NCI-H774 (cell line): ENCODE measurements at regions not wholly inside any gene's neighbourhood (a gene's known extent, or its start where the extent isn't known, plus 50 kb on each side); places are given as distances from the start of the nearest gene placed in this dataset.

Source experiments
- DNase-seq: peaks from one replicate; lab custom pipeline; 2025; lab: John Stamatoyannopoulos, UW

DNA sequence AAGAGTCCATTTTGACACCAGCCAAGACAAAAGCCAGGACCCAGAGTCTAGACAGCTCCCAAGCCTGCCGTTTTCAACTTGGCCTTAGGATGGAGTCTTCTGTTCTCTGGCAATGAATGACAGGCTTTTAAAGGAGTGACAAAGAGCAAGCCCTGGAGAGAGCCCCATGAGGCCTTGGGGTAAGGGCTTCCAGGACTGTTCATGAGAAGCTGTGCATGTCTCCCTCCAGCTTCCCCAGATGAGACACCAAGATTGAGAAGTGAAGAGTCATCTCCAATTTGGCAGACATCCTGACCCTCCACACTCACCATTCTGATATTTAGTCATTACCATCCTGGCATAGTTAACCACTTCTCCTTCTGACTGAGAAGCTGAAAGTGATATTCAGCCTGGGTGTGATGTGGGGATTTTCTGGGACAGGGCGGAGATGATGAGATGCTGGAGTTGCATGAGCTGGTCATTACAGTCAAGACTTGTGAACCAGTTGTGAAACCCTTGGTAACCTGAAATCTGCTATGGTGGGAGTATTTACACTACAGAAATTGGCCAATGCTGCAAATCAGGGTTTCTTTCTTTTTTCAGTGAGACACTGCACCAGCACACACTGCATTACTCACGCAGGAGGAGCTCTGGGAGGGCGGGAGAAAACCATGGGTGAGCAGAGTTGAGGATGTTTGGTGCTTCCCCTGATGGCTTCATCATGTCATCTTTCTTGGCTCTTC is 77.8 kb downstream of the VCPKMT start:
- DNase-seq: no peak

DNA sequence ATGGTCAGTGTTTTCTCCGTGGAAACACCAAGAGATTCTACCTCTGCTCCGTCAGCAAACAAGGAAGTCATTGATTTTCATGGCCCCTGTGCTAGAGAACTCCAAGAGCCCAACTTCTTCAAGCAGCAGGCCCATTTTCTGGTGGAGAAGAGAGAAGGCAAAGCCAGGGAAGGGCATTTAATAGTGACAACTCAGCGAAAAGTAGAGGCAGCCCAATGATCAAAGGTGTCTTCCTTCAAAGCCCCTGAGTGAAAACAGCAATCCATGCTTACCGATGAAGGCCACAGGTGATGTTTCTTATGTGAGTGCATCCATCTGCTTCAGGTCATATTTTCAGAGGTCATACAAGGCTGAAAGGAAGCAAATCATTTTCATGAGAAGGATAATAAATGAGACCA is 77.3 kb downstream of the VCPKMT start:
- DNase-seq: no peak

DNA sequence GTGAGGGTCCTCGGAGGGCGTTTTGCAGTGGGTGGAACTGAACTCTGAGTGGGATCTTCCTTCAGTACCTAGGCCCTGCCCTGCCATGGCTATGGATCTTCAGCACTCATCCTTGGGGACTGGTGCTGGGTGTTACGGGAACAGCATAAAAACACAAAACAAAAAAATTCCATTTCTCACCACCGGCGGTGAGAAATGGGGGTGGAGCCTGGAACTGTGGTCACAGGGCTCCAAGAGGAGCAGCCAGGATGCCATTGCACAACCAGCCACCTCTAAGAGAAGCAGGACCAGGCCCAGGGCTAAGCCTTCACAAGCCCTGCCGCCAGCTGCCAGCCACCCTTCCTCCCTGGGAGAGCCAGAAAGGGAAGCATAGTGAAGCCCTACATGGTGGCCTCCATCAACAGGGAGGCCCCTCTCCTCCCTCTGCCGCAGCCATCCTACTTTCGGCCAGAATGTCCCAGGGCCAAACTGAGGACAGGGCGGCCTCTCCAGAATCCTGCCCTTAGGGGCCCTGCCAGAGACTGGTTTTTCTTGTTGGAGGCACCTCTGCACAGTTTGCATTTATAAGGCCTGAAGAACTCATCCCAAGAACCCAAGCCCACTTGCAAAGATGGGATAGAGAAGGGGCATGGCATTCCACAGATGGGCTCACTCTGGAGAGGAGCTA is 76.5 kb downstream of the VCPKMT start:
- no peak for DNase-seq

DNA sequence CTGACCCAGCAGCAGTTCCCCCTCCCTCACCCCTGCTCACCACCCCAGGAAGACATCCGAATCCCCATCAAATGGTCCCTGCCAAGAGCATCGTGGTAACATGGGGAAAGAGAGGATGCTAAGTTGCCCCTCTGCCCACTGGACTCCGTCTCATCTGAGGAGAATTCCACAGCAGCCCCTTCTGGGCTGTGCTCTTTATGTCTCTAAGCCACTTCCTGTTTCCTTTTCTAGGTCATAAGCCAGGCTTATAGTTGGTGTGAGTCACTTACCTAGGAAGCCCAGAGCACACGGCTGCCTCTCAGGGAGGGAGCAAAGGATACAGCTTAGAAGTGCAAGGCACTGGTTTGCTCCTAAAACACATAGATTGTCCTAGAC is 76.0 kb downstream of the VCPKMT start:
- DNase-seq: no peak

DNA sequence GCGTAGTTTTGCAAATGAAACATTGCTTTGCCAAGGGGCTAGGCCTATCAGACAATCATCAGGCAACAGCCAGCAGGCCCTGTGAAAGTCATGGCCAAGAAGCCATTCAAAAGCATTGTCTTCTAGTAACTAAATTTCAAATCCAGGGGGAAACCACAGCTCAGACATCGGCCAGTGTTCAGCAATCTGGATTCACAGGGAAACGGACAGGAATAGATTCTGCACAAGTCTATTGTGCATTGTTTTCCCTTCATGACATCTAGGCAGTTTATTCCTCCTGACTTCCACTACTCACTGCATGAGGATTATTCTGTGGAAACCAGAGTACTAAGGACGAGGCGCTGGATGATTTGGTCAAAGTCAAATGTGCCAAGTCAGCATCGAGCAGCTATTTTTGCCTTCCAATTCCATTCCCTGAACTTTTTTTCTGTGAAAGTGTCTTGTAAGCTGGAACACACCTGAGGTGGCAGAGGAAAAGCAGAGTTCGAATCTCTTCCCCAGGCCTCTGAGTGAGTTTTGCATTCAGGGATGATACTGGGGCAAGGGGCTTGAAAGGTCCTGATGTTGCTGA is 75.4 kb downstream of the VCPKMT start:
- DNase-seq: no peak

DNA sequence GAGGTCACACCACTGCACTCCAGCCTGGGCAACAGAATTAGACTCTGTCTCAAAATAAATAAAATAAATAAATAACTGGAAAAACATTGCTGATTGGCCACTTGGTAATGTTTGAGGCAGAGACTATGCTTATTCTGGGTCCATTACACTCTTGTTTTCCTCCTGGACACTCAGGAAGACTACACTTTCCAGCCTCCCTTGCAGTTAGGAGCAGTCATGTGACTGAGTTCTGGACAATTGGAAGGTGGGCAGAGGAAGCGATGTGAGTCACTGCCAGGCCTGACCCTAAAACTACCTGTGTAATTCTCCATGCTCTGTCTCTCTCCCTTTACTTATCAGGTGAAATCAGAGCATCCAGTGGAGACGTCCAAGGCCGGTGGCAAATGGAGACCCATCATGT is 74.4 kb downstream of the VCPKMT start:
- no peak for DNase-seq

DNA sequence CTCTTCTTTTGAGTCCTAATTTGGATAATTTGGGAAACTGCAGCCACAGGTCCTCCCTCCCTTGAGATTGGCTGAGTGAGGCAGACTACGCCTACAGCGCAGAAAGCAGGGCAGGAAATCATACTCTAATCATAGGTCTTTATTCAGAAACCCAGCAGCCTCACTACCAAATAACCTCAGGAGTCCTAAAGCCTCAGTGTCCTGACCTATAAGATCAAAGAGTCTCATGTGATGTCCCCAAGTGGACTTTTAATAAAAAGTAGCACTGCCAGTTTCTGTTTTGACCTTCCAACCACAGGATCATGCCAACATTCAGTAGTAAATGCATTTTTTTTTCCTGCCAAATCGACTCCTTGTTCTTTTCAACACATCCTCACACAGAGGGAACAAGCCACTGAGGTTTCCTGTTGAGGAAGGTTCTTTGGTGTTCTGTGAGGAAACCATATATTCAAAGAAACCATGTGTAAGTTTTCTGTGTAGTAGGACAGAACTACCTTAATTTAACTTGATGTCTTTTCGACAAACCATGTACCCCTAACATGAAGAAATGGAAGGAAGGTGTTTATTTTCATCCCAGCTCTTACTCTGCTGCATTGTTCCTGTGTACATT is 72.2 kb downstream of the VCPKMT start:
- DNase-seq: no peak

DNA sequence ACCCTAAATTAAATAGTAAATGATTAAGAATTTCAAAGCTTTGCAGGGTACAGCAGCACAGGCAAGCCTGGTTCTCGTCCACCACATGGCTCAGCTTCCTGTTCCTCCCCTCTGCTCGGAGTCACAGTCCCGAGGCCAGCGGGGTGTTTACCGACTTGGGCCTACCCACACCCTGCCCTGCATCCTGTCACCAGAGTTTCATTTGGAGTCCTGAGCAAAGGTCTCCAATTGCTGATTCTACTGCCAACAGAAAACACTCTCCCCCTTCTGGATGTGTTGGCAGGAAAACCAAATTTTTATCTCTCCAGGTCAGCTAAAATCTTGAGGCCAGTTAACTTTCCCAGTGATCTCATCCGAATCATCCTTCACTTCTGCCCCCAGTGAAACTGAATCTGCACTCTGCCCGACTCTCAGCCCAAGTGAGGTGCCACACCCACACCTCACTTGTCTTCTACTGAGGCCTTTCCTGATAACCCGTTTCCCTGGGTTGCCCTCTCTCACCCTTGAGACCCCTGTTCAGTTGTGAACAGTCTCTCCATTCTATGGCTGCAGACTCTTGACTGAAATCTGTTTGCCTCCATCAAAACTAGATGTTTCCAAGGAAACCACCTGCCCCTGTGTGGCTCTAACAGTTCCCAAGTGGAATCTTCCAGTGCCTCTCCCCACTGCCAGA is 71.2 kb downstream of the VCPKMT start:
- DNase-seq: no peak

DNA sequence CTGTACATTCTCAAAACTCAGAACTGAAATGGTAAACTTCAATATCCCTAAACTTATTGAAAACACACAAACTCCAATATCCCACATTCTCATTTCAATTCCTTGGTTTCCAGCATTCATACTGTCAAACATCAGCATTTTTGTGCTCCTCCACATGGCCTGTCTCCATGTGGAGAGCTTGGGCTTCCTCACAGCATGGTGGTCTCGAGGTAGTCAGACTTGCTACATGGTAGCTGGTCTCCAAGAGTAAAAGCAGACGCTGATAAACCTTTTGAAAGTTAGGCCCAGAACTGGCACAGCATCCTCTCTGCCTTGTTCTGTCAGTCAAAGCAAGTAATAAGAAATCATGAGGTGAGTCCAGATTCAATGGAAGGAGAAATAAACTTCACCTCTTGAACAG is 70.5 kb downstream of the VCPKMT start:
- no peak for DNase-seq

DNA sequence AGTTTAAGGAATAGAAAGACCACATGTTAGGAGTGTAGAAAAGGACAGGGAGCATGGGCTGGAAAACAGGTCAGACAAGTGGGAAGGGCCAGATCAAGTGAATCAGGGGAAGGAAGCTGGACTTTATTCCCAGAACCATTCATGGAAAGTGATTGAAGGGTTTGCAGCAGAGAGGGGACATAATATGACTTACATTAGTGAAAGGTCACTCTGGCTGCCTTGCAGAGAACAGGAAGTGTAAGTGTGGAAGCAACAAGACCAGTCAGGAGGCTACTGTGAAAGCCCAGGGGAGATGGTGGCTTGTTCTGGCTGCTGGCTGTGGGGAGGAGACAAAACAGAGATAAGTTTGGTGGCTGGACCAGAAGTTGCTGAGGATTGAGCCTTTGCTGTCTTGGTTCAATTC is 69.1 kb downstream of the VCPKMT start:
- no peak for DNase-seq

DNA sequence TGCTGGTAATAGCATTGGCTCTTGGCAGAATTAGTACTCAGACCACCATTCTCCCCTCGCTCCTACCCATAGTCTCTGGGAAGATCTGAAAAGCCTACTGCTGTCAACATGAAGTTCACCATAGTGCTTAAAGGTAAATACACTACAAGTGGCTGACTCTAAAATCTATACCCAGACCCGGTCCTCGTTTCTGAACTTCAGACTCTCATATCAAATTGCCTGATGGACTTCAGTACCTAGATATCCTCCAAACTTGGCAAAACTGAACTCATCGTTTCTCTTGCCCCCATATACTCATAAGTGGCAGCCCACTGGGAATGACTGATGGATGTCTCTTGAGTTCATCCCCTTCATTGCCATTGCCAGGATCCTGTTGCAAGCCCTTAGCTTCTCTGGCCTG is 67.3 kb downstream of the VCPKMT start:
- no peak for DNase-seq

DNA sequence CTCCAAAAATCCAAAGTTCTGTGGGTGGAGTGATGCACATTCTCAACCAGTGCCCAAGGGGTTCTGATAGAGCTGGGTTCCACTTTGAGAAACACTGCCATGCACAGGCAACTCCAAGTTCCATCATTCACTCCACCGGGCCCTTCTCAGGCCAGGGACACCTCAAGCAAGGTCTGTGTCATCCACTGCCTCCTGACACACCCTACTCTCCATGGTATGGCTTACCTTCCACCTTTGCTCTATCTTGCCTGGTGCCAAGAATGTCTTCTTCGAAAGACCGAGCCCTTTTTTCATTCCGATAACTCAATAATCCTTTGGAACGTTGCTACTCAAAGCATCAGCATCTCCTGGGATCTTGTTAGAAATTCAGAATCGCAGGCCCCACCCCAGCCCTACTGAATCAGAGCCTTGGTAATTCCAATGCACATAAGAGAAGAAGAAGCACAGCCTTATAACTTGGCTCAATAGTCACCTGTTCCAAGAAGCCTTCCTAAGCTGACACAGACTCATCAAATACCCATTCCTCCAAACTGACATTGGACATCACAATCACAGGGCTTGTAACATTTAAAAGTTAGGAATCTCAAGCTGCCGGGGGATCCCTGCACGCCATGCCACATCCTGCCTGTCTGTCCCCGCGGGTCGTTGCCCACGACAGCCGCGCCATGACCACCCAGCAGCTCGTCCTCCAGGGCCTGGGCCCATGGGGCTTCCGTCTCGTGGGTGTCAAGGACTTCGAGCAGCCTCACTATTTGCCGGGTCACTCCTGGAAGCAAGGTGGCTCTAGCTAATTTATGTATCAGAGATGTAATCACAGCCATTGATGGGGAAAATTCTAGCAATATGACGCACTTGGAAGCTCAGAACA is 66.4 kb downstream of the VCPKMT start:
- no peak for DNase-seq

DNA sequence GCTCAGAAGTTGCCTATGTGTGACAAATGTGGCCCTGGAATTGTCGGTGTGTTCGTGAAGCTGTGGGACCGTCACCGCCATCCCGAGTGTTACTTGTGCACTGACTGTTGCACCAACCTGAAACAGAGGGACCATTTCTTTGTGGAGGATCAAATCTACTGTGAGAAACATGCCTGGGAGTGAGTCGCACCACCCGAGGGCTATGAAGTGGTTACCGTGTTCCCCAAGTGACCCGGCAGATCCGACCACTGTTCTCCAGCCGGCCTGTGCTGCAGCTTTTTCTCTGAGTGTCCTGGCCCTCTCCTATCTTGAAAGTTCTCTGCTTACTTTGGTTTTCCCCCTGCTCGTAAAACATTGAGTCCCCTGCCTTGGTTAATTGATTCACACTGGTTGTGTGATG is 65.3 kb downstream of the VCPKMT start:
- DNase-seq: no peak

DNA sequence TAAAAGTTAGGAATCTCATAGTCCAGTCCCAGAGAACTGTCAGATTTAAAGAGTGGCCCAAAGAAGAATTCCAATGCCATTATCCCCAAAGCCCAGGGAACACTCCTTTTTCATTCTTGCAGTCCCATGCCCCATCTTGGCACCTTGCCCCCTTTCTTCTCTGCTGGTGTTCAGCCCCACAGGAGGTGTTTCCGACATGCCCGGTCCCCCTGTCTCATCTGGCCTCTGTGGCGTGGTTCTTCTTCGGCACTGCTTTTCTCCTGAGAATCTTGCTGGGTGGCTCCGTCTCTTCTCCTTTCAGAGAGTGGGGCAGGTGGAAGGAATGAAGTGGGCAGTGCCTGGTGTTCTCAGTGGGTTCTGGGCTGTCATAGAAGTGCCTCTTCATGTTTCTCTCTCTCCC is 64.7 kb downstream of the VCPKMT start:
- no peak for DNase-seq

DNA sequence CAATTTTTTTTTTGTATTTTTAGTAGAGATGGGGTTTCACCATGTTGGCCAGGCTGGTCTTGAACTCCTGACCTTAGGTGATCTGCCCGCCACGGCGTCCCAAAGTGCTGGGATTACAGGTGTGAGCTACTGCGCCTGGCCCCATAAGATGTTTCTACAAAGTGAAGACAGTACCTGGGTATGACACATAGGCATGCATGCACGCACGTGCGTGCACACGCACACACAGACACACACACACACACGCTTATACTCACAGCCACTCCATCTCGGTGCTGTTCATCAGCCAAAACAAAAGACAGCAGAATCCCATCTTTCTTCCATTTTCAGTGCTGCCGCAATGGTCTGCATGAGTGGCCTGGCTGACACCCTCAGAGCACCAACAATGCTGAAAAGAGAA is 63.9 kb downstream of the VCPKMT start:
- no peak for DNase-seq

DNA sequence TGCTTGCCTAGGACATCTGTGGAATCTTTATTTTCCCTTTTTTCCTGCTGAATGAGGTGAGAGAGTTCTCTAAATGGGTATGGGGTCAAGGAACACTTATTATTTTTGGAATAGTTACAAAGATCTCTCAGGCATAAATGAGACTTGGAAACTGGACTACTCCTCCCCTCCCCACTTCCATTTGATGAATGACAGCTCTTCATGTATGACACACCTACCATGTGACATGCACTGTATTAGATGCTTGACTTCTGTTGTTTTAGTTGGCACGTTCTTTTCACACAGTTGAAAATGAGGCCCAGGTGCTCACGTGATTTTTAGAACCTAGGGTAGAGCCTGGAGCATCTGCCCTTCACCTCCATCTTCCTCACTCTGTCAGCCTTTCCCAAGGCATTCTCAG is 62.4 kb downstream of the VCPKMT start:
- DNase-seq: no peak

DNA sequence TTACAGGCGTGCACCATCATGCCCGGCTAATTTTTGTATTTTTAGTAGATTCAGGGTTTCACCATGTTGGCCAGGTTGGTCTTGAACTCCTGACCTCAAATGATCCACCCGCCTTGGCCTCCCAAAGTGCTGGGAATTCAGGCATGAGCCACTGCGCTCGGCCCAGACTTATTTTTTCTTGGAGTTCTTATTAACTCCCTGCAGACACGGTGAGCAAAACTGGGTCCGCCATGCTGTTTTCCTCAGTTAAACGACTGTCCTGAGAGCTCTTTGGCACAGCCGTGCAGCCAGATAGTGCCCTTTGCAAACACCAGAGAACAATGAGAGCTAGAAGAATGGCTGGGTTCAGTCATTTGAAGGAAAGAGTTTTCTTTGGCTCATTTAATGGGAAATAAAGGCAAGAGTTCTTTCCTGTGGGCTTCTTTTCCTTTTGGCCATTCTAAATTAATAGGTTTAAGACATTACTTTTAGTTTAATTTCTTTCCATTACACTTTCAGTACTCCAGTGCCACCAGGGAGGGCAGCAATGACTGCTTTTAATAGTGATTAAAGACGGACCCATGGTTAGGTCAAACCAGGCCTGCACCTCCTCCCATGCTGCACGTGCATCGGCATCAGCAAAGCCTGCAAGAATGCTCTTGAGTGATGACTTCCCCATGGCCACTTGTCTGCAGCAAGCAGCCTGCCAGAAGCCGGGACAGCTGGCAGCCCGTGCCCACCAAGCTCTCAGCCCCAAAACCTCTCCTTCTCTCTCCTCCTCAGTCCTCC is 60.7 kb downstream of the VCPKMT start:
- no peak for DNase-seq

DNA sequence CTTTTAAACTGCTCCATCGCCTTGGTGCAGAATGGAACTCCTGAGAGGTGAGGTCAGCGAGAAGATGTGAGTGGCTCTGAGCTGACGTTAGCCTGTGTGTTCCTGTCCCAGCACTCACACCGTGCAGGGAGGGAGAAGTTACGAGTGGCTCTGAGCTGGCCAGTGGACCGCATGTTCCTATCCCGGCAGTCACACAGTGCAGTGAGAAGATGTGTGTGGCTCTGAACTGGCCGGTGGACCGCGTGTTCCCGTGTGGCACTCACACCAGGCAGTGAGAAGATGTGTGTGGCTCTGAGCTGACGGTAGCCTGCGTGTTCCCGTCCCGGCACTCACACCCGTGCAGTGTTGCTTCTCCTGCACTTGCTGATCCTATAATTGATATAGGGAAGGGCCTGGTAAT is 59.9 kb downstream of the VCPKMT start:
- DNase-seq: no peak

DNA sequence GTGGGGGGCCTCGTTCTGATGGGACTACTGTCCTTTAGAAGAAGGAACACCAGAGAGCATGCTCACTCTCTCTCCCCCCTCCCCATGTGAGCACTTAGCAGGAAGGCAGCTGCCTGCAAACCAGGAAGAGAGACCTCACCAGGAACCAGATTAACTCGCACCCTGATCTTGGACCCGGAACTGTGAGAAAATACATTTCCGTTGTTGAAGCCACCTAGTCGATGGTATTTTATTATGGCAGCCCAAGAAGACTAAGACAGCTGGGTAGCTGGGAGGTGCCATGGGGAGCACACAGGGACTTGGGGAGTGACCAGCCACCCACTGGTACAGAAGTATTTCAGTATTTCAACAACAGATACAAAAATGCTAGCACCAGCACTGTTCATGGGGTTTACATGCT is 59.0 kb downstream of the VCPKMT start:
- DNase-seq: no peak

DNA sequence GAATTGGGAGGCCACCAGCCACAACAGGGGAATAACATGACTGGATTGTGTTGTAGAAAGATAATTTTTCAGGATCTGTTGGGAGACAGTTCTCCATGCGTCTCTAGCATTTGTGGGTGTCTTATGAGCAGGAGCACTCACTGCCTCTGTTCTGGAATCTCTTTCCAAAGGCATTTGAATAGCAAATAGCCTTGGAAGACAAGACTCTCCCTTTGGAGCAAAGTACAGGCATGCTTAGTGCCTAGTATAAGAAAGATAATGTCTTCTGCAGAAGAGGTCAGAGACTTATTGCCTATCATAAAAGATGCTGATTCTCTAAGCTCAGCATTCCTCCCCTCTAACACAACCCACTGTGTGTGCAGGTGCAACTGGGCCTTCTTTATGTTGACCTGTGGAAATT is 58.3 kb downstream of the VCPKMT start:
- no peak for DNase-seq
